KMS-11 (cell line): ENCODE measurements at regions not wholly inside any gene's neighbourhood (a gene's known extent, or its start where the extent isn't known, plus 50 kb on each side); places are given as distances from the start of the nearest gene placed in this dataset.

Source experiments
- H2AFZ ChIP-seq: fragments of 200-600 bp; sonication (generic); 2 replicates; pipeline ENCODE4 v1.6.1; 2016; ENCODE audit warnings: antibody characterized with exemption, mixed run types, low read depth
- H3K27ac ChIP-seq: fragments of 200-600 bp; sonication (generic); 2 replicates; pipeline ENCODE4 v1.6.1; 2016; ENCODE audit warnings: mild to moderate bottlenecking, mixed run types
- H3K27me3 ChIP-seq: fragments of 200-600 bp; sonication (generic); 2 replicates; pipeline ENCODE4 v1.6.1; 2017; ENCODE audit warnings: mild to moderate bottlenecking, low read depth, mixed run types, moderate library complexity; ENCODE audit not compliant: insufficient read depth
- H3K36me3 ChIP-seq: fragments of 200-600 bp; sonication (generic); 2 replicates; pipeline ENCODE4 v1.6.1; 2017; ENCODE audit warnings: mild to moderate bottlenecking, mixed run types; ENCODE audit not compliant: insufficient read depth
- H3K4me1 ChIP-seq: fragments of 200-600 bp; sonication (generic); 2 replicates; pipeline ENCODE4 v1.6.1; 2016; ENCODE audit warnings: mild to moderate bottlenecking, low read depth, mixed run types; ENCODE audit not compliant: poor library complexity, severe bottlenecking
- H3K4me2 ChIP-seq: fragments of 200-600 bp; sonication (generic); 2 replicates; pipeline ENCODE4 v1.7.0; 2016; ENCODE audit warnings: mild to moderate bottlenecking, mixed run types
- H3K4me3 ChIP-seq: fragments of 200-600 bp; sonication (generic); IDR thresholded peaks from 2 replicates; pipeline ENCODE4 v1.6.1; 2017; ENCODE audit warnings: low read depth, low read length, mixed read lengths; ENCODE audit not compliant: insufficient read depth
- H3K79me2 ChIP-seq: fragments of 200-600 bp; sonication (generic); 2 replicates; pipeline ENCODE4 v1.6.1; 2016; ENCODE audit warnings: low read depth, mixed run types; ENCODE audit not compliant: insufficient read depth
- H3K9ac ChIP-seq: fragments of 200-600 bp; sonication (generic); 2 replicates; pipeline ENCODE4 v1.6.1; 2016; ENCODE audit warnings: mild to moderate bottlenecking, mixed run types
- H4K20me1 ChIP-seq: fragments of 200-600 bp; sonication (generic); 2 replicates; pipeline ENCODE4 v1.6.1; 2016; ENCODE audit warnings: mild to moderate bottlenecking, mixed run types; ENCODE audit not compliant: insufficient read depth
- TF ChIP-seq, protein P1 (sequence below): fragments of 200-600 bp; sonication (generic); conservative IDR thresholded peaks from 2 replicates; pipeline ENCODE4 v1.6.1; 2017; ENCODE audit warnings: low read depth, mild to moderate bottlenecking, antibody characterized with exemption, low read length, moderate library complexity, mixed read lengths

DNA sequence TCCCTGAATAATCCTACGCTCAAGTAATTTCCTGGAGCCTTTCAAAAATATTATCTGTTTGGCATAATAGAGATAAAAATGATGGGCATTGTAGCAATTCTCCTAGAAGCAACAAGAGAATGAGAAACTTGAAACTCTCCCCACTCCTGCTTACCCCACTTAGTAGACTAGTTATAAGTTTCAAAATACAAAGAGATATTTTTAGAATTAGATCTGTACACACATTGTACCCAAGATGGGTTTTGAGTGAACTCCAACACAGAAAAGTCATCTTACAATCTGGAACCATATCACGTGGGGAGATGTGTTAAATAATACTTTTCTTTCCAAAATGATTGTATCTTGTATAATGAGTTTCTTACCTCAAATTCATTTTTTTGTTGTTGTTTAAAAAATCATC, 484.9 kb downstream of the LPIN1 start:
- no peaks in the 10 kb centered on the region for H3K4me1 ChIP-seq
- H4K20me1 ChIP-seq, result no peaks in the 10 kb centered on the region
- no peaks in the 10 kb centered on the region for H3K36me3 ChIP-seq
- TF ChIP-seq, protein P1, sequence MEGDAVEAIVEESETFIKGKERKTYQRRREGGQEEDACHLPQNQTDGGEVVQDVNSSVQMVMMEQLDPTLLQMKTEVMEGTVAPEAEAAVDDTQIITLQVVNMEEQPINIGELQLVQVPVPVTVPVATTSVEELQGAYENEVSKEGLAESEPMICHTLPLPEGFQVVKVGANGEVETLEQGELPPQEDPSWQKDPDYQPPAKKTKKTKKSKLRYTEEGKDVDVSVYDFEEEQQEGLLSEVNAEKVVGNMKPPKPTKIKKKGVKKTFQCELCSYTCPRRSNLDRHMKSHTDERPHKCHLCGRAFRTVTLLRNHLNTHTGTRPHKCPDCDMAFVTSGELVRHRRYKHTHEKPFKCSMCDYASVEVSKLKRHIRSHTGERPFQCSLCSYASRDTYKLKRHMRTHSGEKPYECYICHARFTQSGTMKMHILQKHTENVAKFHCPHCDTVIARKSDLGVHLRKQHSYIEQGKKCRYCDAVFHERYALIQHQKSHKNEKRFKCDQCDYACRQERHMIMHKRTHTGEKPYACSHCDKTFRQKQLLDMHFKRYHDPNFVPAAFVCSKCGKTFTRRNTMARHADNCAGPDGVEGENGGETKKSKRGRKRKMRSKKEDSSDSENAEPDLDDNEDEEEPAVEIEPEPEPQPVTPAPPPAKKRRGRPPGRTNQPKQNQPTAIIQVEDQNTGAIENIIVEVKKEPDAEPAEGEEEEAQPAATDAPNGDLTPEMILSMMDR, result no peak
- H2AFZ ChIP-seq, result no peak overlapping the region
- no peaks in the 10 kb centered on the region for H3K27me3 ChIP-seq
- no peak overlapping the region for H3K27ac ChIP-seq
- H3K9ac ChIP-seq, result no peak overlapping the region
- H3K4me2 ChIP-seq, result no peak overlapping the region
- no peak overlapping the region for H3K4me3 ChIP-seq
- no peaks in the 10 kb centered on the region for H3K79me2 ChIP-seq

DNA sequence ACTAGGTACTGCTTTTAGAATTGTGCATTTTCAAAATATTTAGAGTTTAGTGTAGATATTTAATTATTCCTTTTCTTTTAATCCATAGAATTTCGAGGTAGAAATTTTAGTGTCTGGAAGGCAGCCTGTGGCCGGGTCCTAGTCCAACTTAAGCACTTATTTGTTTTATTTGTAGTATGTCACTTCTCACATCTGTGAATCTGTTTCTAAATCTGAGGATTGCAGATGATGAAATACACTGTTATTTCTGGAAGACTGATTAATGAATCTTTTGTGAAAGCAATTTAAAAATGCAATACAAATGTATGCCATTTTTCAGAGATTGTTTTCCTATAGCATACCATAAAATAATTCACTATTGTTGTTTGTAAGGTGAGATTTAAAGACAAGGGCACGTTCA, 483.9 kb upstream of the TRIB2 start:
- H3K27me3 ChIP-seq, result no peaks in the 10 kb centered on the region
- H3K9ac ChIP-seq, result no peak overlapping the region
- no peaks in the 10 kb centered on the region for H3K4me1 ChIP-seq
- H4K20me1 ChIP-seq, result no peaks in the 10 kb centered on the region
- H3K4me2 ChIP-seq, result no peak overlapping the region
- no peaks in the 10 kb centered on the region for H3K36me3 ChIP-seq
- H3K79me2 ChIP-seq, result no peaks in the 10 kb centered on the region
- TF ChIP-seq, protein P1, result no peak
- no peak overlapping the region for H3K27ac ChIP-seq
- H2AFZ ChIP-seq, result no peak overlapping the region
- H3K4me3 ChIP-seq, result no peak overlapping the region

DNA sequence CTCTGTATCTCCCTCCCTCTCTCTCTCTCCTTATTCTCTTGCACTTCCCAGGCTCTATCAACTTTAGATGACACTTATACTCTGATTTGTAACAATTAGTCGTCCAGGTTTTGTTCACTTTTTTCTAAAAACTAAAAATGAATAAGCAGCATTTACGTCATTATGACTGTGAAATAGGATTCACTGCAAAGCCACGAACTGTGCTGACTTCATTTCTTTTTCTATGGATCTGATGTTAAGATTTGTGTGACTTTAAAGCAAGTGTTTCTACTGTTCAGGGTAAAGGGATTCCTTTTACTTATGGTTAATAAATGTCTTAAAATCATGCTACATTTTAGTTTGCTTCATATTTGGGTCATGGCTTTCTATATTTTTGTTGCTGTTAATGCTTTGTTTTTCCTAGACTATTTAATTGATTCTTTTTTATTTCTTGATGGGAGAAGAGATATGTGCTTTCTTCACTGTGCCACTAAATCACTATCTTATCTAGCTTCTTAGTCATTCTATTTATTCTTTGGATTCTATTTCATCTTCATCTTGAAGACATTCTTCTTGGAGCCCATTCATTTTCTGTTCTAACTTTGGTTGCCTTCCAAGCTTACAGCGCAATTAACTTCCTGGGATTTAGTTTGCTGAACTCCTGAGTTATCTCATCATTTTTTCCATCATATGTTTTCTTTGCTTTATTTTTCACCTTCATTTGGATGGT, 480.4 kb upstream of the TRIB2 start:
- H3K4me1 ChIP-seq, result no peaks in the 10 kb centered on the region
- no peak overlapping the region for H3K4me3 ChIP-seq
- no peak overlapping the region for H3K27ac ChIP-seq
- no peak overlapping the region for H2AFZ ChIP-seq
- no peak overlapping the region for H3K4me2 ChIP-seq
- H3K36me3 ChIP-seq, result no peaks in the 10 kb centered on the region
- TF ChIP-seq, protein P1, result no peak
- no peaks in the 10 kb centered on the region for H3K27me3 ChIP-seq
- no peaks in the 10 kb centered on the region for H3K79me2 ChIP-seq
- H3K9ac ChIP-seq, result no peak overlapping the region
- H4K20me1 ChIP-seq, result no peaks in the 10 kb centered on the region

DNA sequence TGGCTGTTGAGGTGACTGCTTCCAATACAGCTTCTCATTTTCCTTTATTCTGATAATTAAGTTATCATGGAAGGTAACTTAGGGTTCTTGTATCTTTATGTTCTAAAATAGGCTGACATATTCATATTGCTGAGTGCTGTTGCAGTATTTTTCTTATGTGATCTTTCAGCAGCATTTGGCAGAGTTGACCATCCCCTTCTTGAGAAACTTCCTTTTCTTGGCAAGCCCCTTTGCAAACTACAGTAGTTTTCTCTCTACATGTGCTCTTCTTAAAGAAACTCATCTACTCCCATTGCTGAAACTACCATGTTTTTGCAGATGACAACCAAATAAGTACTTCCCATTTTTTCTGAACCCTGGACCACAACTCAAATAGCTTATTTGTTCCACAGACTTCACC, 476.5 kb upstream of the TRIB2 start:
- no peak overlapping the region for H2AFZ ChIP-seq
- H4K20me1 ChIP-seq, result no peaks in the 10 kb centered on the region
- H3K4me1 ChIP-seq, result no peaks in the 10 kb centered on the region
- TF ChIP-seq, protein P1, result no peak
- no peaks in the 10 kb centered on the region for H3K27me3 ChIP-seq
- no peak overlapping the region for H3K27ac ChIP-seq
- H3K4me2 ChIP-seq, result no peak overlapping the region
- H3K4me3 ChIP-seq, result no peak overlapping the region
- no peaks in the 10 kb centered on the region for H3K79me2 ChIP-seq
- H3K9ac ChIP-seq, result no peak overlapping the region
- no peaks in the 10 kb centered on the region for H3K36me3 ChIP-seq
